Panc1 (cell line): ENCODE measurements at regions not wholly inside any gene's neighbourhood (a gene's known extent, or its start where the extent isn't known, plus 50 kb on each side); places are given as distances from the start of the nearest gene placed in this dataset.

Experiments used
- ATAC-seq: fragments of 200-7000 bp; cut with Tn5 transposase; 2 replicates; pipeline ENCODE4 v1.9.1; 2020; ENCODE audit warnings: mild to moderate bottlenecking, moderate library complexity
- BruUV-seq: library from RNA; stranded (reverse); fragments of 400-500 nt; replicated peaks from 2 replicates; lab custom pipeline; 2021; lab: Mats Ljungman, UMichigan
- CTCF ChIA-PET: fragments of 300-600 bp; sonication (Branson Sonifier 250); formaldehyde crosslinking; loops from one replicate; lab custom pipeline; 2022; ENCODE audit warnings: antibody characterized with exemption; lab: Charles Lee
- POLR2A ChIA-PET: fragments of 300-600 bp; sonication (Branson Sonifier 250); formaldehyde crosslinking; loops from one replicate; lab custom pipeline; 2022; ENCODE audit warnings: antibody characterized with exemption; lab: Charles Lee
- DNase-seq: peaks from one replicate; pipeline ENCODE4 v3.0.0-alpha.2; 2010; ENCODE audit warnings: low read depth, low spot score
- H3K27ac ChIP-seq: 2 replicates; pipeline ENCODE4 v1.5.1; 2011; ENCODE audit warnings: mild to moderate bottlenecking, low read length, inconsistent platforms
- H3K27me3 ChIP-seq: fragments of 200-500 bp; sonication (Bioruptor generic); 2 replicates; pipeline ENCODE4 v1.6.0; 2014; ENCODE audit warnings: low read length, inconsistent platforms; ENCODE audit not compliant: control insufficient read depth, insufficient read depth
- H3K36me3 ChIP-seq: fragments of 200-500 bp; sonication (Bioruptor generic); 2 replicates; pipeline ENCODE4 v1.5.1; 2014; ENCODE audit warnings: inconsistent platforms, mild to moderate bottlenecking, low read length, moderate library complexity; ENCODE audit not compliant: control insufficient read depth, insufficient read depth
- H3K4me1 ChIP-seq: 2 replicates; pipeline ENCODE4 v1.5.1; 2011; ENCODE audit warnings: inconsistent platforms, mild to moderate bottlenecking, low read length, moderate library complexity; ENCODE audit not compliant: control insufficient read depth, insufficient read depth
- H3K4me3 ChIP-seq, 2 experiments: 2 replicates each; pipeline ENCODE4 v1.5.1; 2011 to 2012; ENCODE audit warnings: low read depth in 2 of 2, low read length in 2 of 2, mild to moderate bottlenecking in 2 of 2, inconsistent platforms in 1 of 2, moderate library complexity in 1 of 2
- H3K9me3 ChIP-seq: fragments of 200-500 bp; sonication (Bioruptor generic); 2 replicates; pipeline ENCODE4 v1.5.1; 2014; ENCODE audit warnings: low read depth, mild to moderate bottlenecking, inconsistent platforms, low read length, moderate library complexity; ENCODE audit not compliant: control insufficient read depth, insufficient read depth
- POLR2AphosphoS5 ChIP-seq: IDR thresholded peaks from 2 replicates; pipeline ENCODE4 v1.6.1; 2012; ENCODE audit warnings: mild to moderate bottlenecking, low read depth, low read length, moderate library complexity
- REST ChIP-seq, 2 experiments: IDR thresholded peaks; 2 replicates each; pipeline ENCODE4 v1.6.1; 2011 to 2012; ENCODE audit warnings: low read depth in 2 of 2, control low read depth in 1 of 2, low read length in 1 of 2, mild to moderate bottlenecking in 1 of 2, moderate library complexity in 1 of 2; ENCODE audit not compliant: insufficient read depth in 1 of 2
- SIN3A ChIP-seq: IDR thresholded peaks from 2 replicates; pipeline ENCODE4 v1.6.1; 2012; ENCODE audit warnings: low read depth, mild to moderate bottlenecking, low read length, moderate library complexity, borderline replicate concordance; ENCODE audit not compliant: insufficient read depth
- TCF7L2 ChIP-seq: IDR thresholded peaks from 2 replicates; pipeline ENCODE4 v1.6.1; 2011; ENCODE audit warnings: mild to moderate bottlenecking, low read depth, low read length, inconsistent platforms
- in situ Hi-C: cut with HindIII; loops from 2 replicates; pipeline ENCODE4 v1.10.0; 2016; ENCODE audit warnings: low sequenced_read_pairs, low pct_unique_long_range_greater_than_20kb
- intact Hi-C: fragments of 100-400 bp; cut with micrococcal nuclease; formaldehyde crosslinking; loops from one replicate; pipeline ENCODE4 v1.10.0; 2022; ENCODE audit not compliant: unreplicated experiment
- TF ChIP-seq, protein P1 (sequence below): fragments of 450-650 bp; IDR thresholded peaks from 2 replicates; pipeline ENCODE4 v1.5.1; 2017; ENCODE audit warnings: mild to moderate bottlenecking

- no TSS peak for BruUV-seq
- in situ Hi-C loops = no loop called here
- CTCF ChIA-PET = no interaction called here
Measured at GRCh38 chr1:196094821-196095220, 513.4 kb downstream of the KCNT2 start.

GRCh38 chr1:196091397-196092135, 516.7 kb downstream of the KCNT2 start:
- Histone ChIP-seq H3K27ac (no peak overlapping the region), H3K4me1 (no peaks in the 10 kb centered on the region), H3K27me3 (no peaks in the 10 kb centered on the region), H3K4me3 (no peak overlapping the region), H3K36me3 (no peaks in the 10 kb centered on the region), H3K9me3 (no peaks in the 10 kb centered on the region)
- DNase-seq = no peak
- no peak for ATAC-seq
- in situ Hi-C loops (no loop called here), intact Hi-C loops (no loop called here)
- BruUV-seq = no TSS peak
- ChIA-PET POLR2A (no interaction called here), CTCF (no interaction called here)
- TF ChIP-seq TCF7L2 (no peak), POLR2AphosphoS5 (no peak), SIN3A (no peak)

More at GRCh38 chr1:196094821-196095220, 513.4 kb downstream of the KCNT2 start:
- Histone ChIP-seq H3K4me1 (no peaks in the 10 kb centered on the region), H3K9me3 (no peaks in the 10 kb centered on the region), H3K27me3 (no peaks in the 10 kb centered on the region), H3K4me3 (no peak overlapping the region), H3K27ac (no peak overlapping the region), H3K36me3 (no peaks in the 10 kb centered on the region)
- intact Hi-C loops = no loop called here
- POLR2A ChIA-PET = no interaction called here
- DNase-seq (no peak), ATAC-seq (no peak)
- no peak for TF ChIP-seq POLR2AphosphoS5
- TF ChIP-seq, protein P1, sequence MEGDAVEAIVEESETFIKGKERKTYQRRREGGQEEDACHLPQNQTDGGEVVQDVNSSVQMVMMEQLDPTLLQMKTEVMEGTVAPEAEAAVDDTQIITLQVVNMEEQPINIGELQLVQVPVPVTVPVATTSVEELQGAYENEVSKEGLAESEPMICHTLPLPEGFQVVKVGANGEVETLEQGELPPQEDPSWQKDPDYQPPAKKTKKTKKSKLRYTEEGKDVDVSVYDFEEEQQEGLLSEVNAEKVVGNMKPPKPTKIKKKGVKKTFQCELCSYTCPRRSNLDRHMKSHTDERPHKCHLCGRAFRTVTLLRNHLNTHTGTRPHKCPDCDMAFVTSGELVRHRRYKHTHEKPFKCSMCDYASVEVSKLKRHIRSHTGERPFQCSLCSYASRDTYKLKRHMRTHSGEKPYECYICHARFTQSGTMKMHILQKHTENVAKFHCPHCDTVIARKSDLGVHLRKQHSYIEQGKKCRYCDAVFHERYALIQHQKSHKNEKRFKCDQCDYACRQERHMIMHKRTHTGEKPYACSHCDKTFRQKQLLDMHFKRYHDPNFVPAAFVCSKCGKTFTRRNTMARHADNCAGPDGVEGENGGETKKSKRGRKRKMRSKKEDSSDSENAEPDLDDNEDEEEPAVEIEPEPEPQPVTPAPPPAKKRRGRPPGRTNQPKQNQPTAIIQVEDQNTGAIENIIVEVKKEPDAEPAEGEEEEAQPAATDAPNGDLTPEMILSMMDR = no peak
- no peak for TF ChIP-seq REST (IDR thresholded peaks at IDR 0.05; ENCODE audit: insufficient read depth in 1 of 2, low read depth in 2 of 2, low read length in 1 of 2)
- TF ChIP-seq SIN3A = no peak
- no peak for TF ChIP-seq TCF7L2

DNA sequence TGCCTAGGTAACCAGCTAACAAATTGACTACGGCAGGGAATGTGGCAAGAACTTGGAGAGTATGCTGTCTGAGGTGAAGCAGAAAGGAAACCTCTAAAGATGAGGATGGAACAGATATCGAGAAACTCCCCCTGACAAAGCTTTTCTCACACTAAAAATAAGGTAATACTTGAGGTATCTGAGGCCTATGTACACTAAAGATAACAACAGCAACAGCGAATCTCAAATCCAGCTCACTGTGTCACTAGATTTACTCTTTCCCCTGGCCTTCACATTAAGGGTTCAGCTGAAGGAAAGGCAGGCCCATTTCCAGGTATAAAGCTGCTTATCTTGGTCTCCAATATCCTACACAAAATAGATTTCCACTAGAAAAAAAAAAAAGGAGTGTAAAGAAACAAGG, 518.0 kb downstream of the KCNT2 start:
- no TSS peak for BruUV-seq
- Histone ChIP-seq H3K4me1 (no peaks in the 10 kb centered on the region), H3K27me3 (no peaks in the 10 kb centered on the region), H3K27ac (no peak overlapping the region), H3K9me3 (no peaks in the 10 kb centered on the region), H3K36me3 (no peaks in the 10 kb centered on the region), H3K4me3 (no peak overlapping the region)
- intact Hi-C loops (no loop called here), in situ Hi-C loops (no loop called here)
- no peak for DNase-seq
- ChIA-PET CTCF (no interaction called here), POLR2A (no interaction called here)
- no peak for ATAC-seq
- no peak for TF ChIP-seq TCF7L2
- no peak for TF ChIP-seq SIN3A
- no peak for TF ChIP-seq REST (IDR thresholded peaks at IDR 0.05; ENCODE audit: insufficient read depth in 1 of 2, low read depth in 2 of 2, low read length in 1 of 2)
- TF ChIP-seq, protein P1 = no peak
- no peak for TF ChIP-seq POLR2AphosphoS5
